Ovary (tissue), 7 donors: ENCODE measurements at regions not wholly inside any gene's neighbourhood (a gene's known extent, or its start where the extent isn't known, plus 50 kb on each side); places are given as distances from the start of the nearest gene placed in this dataset.

ENCODE experiments used
- DNase-seq, 5 donors: peaks; one replicate each; pipeline ENCODE4 v3.0.0-alpha.2; 2019 to 2020
- H3K27ac ChIP-seq, 2 donors: fragments of 200-600 bp; one replicate each; pipeline versions ENCODE4 v1.5.1 to v1.8.0; 2019 to 2022
- H3K27me3 ChIP-seq: fragments of 200-600 bp; one replicate; pipeline ENCODE4 v1.8.0; 2022
- H3K36me3 ChIP-seq: fragments of 200-600 bp; sonication (generic); one replicate; pipeline ENCODE4 v1.5.1; 2019
- H3K4me1 ChIP-seq: one replicate; pipeline ENCODE4 v1.8.1; 2013; ENCODE audit warnings: mild to moderate bottlenecking, moderate library complexity; ENCODE audit not compliant: insufficient read depth
- H3K4me3 ChIP-seq: fragments of 200-600 bp; sonication (generic); one replicate; pipeline ENCODE4 v1.5.1; 2017
- H3K9me3 ChIP-seq, 2 donors: fragments of 200-600 bp in 1 of 2; sonication (generic) in 1 of 2; one replicate each; pipeline versions ENCODE4 v1.5.1 to v1.8.1; 2013 to 2019; ENCODE audit warnings: mild to moderate bottlenecking in 1 of 2, moderate library complexity in 1 of 2
- EP300 ChIP-seq: sonication (generic); formaldehyde crosslinking; IDR thresholded peaks from one replicate; pipeline ENCODE4 v1.6.1; 2017; ENCODE audit warnings: antibody characterized with exemption
- POLR2A ChIP-seq: fragments of 450-650 bp; IDR thresholded peaks from one replicate; pipeline ENCODE4 v1.6.1; 2017; ENCODE audit warnings: antibody characterized with exemption, mild to moderate bottlenecking, moderate library complexity
- WGBS, 3 donors: extraction: QIAGEN DNeasy Blood & Tissue Kit in 1 of 3; methylation state at CpG; one replicate each; pipeline versions ENCODE4 v1.1.5 to v1.1.7; 2013 to 2017; 5-methylcytosine and 5-hydroxymethylcytosine counted together
- intact Hi-C, 4 donors: fragments of 100-400 bp; cut with DNase I; formaldehyde crosslinking; loops; one replicate each; pipeline versions ENCODE4 v1.11.0 to v1.15.1; 2022 to 2023
- TF ChIP-seq, protein P1 (sequence below), 3 donors: fragments of 450-650 bp in 2 of 3; fragments of 200-600 bp in 1 of 3; IDR thresholded peaks; one replicate each; pipeline versions ENCODE4 v1.5.1 to v1.8.0; 2016 to 2022; ENCODE audit warnings: antibody characterized with exemption in 3 of 3, mild to moderate bottlenecking in 1 of 3
- donor health status: DM: no; HTN: no; CAD: no; lungs with moderate emphysema.
- donor health status: DM: no; HTN: no; CAD: no.
- donor health status: Bipolar disorder and iron deficiency.
- donor health status: DM: no; HTN: no; CAD: no.
- donor health status: DM: yes; HTN: yes; CAD: no.

DNA sequence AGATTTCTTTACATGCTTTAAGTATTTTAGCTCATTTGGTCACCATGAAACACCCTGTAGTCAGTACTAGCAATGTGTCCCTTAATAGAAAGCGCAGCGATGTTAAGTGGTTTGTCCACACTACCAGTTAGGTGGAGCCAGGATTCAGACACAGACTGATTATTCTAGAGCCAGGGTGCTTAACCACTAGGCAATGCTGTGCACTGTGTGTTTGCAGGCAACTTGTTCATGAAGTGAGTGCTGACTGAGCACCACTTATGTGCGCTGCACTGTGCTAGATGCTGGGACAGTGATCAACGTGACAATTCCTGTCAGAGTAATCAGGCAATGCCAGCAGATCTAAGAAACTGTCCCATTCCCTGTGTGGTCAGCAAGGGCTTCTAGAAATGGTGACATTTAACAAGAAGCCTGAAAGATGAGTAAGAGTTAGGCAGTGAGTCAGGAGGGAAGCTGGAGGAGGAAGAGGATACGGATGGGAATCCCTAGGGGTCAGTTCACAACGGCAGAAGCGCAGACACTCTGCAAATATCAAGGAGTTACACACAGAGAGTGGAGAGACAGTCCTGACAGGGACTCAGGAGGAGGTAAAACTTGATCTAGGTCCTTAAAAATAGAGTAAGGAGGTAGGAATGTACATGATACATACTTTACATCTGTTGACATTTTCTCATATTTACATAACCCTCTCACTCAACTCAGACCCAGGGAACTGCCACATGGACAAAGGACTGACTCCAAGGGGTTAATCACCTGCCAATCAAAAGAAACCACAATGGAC lies 69.7 kb upstream of the EGR2 start:
- no peaks in the 10 kb centered on the region for H3K36me3 ChIP-seq
- intact Hi-C loops: no loop called here
- 64 to 67% (median 66%) methylated on average over 7 of the region's 7 CpGs for WGBS, 3 donors
- TF ChIP-seq, protein P1, sequence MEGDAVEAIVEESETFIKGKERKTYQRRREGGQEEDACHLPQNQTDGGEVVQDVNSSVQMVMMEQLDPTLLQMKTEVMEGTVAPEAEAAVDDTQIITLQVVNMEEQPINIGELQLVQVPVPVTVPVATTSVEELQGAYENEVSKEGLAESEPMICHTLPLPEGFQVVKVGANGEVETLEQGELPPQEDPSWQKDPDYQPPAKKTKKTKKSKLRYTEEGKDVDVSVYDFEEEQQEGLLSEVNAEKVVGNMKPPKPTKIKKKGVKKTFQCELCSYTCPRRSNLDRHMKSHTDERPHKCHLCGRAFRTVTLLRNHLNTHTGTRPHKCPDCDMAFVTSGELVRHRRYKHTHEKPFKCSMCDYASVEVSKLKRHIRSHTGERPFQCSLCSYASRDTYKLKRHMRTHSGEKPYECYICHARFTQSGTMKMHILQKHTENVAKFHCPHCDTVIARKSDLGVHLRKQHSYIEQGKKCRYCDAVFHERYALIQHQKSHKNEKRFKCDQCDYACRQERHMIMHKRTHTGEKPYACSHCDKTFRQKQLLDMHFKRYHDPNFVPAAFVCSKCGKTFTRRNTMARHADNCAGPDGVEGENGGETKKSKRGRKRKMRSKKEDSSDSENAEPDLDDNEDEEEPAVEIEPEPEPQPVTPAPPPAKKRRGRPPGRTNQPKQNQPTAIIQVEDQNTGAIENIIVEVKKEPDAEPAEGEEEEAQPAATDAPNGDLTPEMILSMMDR (IDR thresholded peaks at IDR 0.05): no peak
- TF ChIP-seq EP300 (no peak), POLR2A (no peak)
- H3K9me3 ChIP-seq: no peaks in the 10 kb centered on the region
- H3K4me1 ChIP-seq: no peaks in the 10 kb centered on the region
- no peak overlapping the region for H3K27ac ChIP-seq
- no peak overlapping the region for H3K4me3 ChIP-seq
- no peak for DNase-seq
- H3K27me3 ChIP-seq: no peaks in the 10 kb centered on the region

DNA sequence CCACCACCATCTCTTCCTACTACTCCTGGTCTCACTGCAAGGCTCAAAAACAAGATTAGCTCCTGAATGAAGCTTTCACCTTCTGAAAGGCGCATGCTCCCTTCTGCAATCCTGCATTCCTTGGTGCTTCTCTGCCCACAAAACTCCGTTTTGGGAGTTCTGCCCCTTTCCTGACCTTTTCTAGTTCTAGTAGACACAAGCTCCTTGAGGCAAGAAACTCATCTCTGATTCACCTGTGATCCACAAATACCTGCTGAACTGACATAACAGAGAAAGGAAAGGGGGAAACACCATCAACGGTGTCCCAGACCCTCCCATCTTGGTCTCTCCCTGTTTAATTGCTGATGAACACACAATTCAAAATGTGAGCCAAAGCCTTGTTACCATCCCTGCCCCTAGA lies 64.0 kb upstream of the EGR2 start:
- DNase-seq: no peak
- TF ChIP-seq EP300 (no peak), POLR2A (no peak)
- TF ChIP-seq, protein P1 (IDR thresholded peaks at IDR 0.05): no peak
- WGBS, 3 donors: 74 to 79% (median 75%) methylated on average over 3 of the region's 3 CpGs

DNA sequence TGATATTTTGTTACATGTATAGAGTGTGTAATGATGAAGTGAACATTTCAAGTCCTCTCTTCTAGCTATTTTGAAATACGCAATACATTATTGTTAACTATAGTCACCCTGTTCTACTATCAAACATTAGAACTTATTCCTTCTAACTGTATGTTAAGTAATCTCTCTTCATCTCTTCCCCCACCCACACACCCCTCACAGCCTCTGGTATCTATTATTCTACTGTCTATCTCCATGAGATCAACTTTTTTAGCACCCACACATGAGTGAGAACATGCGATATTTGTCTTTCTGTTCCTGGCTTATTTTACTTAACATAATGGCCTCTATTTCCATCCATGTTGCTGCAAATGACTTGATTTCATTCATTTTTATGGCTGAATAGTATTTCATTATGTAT lies 57.7 kb upstream of the EGR2 start:
- Histone ChIP-seq H3K4me3 (no peak overlapping the region), H3K36me3 (no peaks in the 10 kb centered on the region), H3K27me3 (no peaks in the 10 kb centered on the region), H3K27ac (no peak overlapping the region), H3K4me1 (no peaks in the 10 kb centered on the region), H3K9me3 (no peaks in the 10 kb centered on the region)
- TF ChIP-seq, protein P1 (IDR thresholded peaks at IDR 0.05): no peak
- TF ChIP-seq EP300: no peak
- TF ChIP-seq POLR2A: no peak
- intact Hi-C loops: no loop called here
- 93 to 97% (median 94%) methylated on average over 2 of the region's 2 CpGs for WGBS, 3 donors
- no peak for DNase-seq

More for the DNA sequence above, 64.0 kb upstream of the EGR2 start:
- H3K36me3 ChIP-seq: no peaks in the 10 kb centered on the region
- no peaks in the 10 kb centered on the region for H3K4me1 ChIP-seq
- no peak overlapping the region for H3K4me3 ChIP-seq
- no peak overlapping the region for H3K27ac ChIP-seq
- no peaks in the 10 kb centered on the region for H3K9me3 ChIP-seq
- intact Hi-C loops: no loop called here
- no peaks in the 10 kb centered on the region for H3K27me3 ChIP-seq

DNA sequence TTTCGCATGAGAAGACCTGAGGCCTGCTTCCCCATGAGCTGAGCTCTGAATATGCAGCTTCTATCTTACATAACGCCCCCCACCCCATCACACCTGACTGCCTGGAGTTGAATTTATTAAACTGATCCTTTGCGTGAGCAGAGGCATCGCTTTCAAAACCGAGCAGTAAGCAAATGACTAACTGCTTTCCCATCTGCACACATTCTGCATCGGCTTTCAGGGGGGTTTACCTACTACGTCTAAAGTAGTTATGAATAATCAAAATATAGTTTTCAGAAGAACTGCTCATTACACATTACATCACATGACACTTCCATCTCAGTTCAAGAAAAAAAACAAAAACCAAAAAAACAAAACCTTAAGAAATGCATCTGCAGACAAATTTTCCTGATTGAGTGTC lies 54.7 kb upstream of the EGR2 start:
- Histone ChIP-seq H3K36me3 (no peaks in the 10 kb centered on the region), H3K9me3 (no peaks in the 10 kb centered on the region), H3K27ac (no peak overlapping the region), H3K27me3 (no peaks in the 10 kb centered on the region), H3K4me3 (no peak overlapping the region), H3K4me1 (no peaks in the 10 kb centered on the region)
- no peak for TF ChIP-seq EP300
- TF ChIP-seq, protein P1 (IDR thresholded peaks at IDR 0.05): no peak
- no peak for TF ChIP-seq POLR2A
- WGBS, 3 donors: 76 to 85% (median 79%) methylated on average over 7 of the region's 7 CpGs
- DNase-seq: no peak
- intact Hi-C loops: no loop called here
